GM23338 (cell line): ENCODE measurements at regions not wholly inside any gene's neighbourhood (a gene's known extent, or its start where the extent isn't known, plus 50 kb on each side); places are given as distances from the start of the nearest gene placed in this dataset.

Source experiments
- ATAC-seq: fragments of 200-7000 bp; cut with Tn5 transposase; 3 replicates; pipeline ENCODE4 v1.9.1; 2020
- DNase-seq: peaks from one replicate; pipeline ENCODE4 v3.0.0-alpha.2; 2015; ENCODE audit warnings: low spot score
- H2AFZ ChIP-seq: fragments of 200-600 bp; sonication (generic); 2 replicates; pipeline ENCODE4 v1.8.0; 2016; ENCODE audit warnings: antibody characterized with exemption, mild to moderate bottlenecking, moderate library complexity
- H3F3A ChIP-seq: fragments of 200-600 bp; sonication (generic); replicated peaks from 2 replicates; pipeline ENCODE4 v1.8.0; 2017; ENCODE audit warnings: antibody characterized with exemption, mixed run types, low read depth
- H3K27ac ChIP-seq: fragments of 200-600 bp; sonication (generic); 2 replicates; pipeline ENCODE4 v1.6.1; 2016; ENCODE audit warnings: low read depth
- H3K27me3 ChIP-seq: fragments of 200-600 bp; sonication (generic); 2 replicates; pipeline ENCODE4 v1.8.0; 2016; ENCODE audit warnings: mild to moderate bottlenecking, mixed run types, moderate library complexity; ENCODE audit not compliant: insufficient read depth
- H3K36me3 ChIP-seq: fragments of 200-600 bp; sonication (generic); 2 replicates; pipeline ENCODE4 v1.8.0; 2016; ENCODE audit warnings: mild to moderate bottlenecking; ENCODE audit not compliant: insufficient read depth
- H3K4me1 ChIP-seq: fragments of 200-600 bp; sonication (generic); 2 replicates; pipeline ENCODE4 v1.8.0; 2016; ENCODE audit warnings: mild to moderate bottlenecking, moderate library complexity; ENCODE audit not compliant: insufficient read depth
- H3K4me2 ChIP-seq: fragments of 200-600 bp; sonication (generic); 2 replicates; pipeline ENCODE4 v1.7.1; 2017; ENCODE audit warnings: mixed run types
- H3K4me3 ChIP-seq: fragments of 200-600 bp; sonication (generic); 2 replicates; pipeline ENCODE4 v1.6.1; 2016; ENCODE audit warnings: mixed run types
- H3K79me2 ChIP-seq: fragments of 200-600 bp; sonication (generic); replicated peaks from 2 replicates; pipeline ENCODE4 v1.8.0; 2017; ENCODE audit warnings: mild to moderate bottlenecking; ENCODE audit not compliant: insufficient read depth
- H3K9me2 ChIP-seq: fragments of 200-600 bp; sonication (generic); 2 replicates; pipeline ENCODE4 v1.8.0; 2017; ENCODE audit not compliant: insufficient read depth
- H4K20me1 ChIP-seq: fragments of 200-600 bp; sonication (generic); replicated peaks from 2 replicates; pipeline ENCODE4 v1.8.0; 2017; ENCODE audit warnings: mild to moderate bottlenecking; ENCODE audit not compliant: insufficient read depth
- H3K27ac Mint-ChIP-seq: 2 replicates; pipeline ENCODE4 v1.8.0; 2020; ENCODE audit warnings: inconsistent platforms, mild to moderate bottlenecking, moderate library complexity, mixed read lengths
- H3K27me3 Mint-ChIP-seq: 3 replicates; pipeline ENCODE4 v1.8.0; 2022; ENCODE audit warnings: low read depth, mild to moderate bottlenecking, moderate library complexity, mixed read lengths, inconsistent platforms; ENCODE audit not compliant: insufficient read depth, poor library complexity
- H3K36me3 Mint-ChIP-seq: 3 replicates; pipeline ENCODE4 v1.8.0; 2021; ENCODE audit warnings: low read depth, mild to moderate bottlenecking, inconsistent platforms, moderate library complexity, mixed read lengths
- H3K4me1 Mint-ChIP-seq: 3 replicates; pipeline ENCODE4 v1.8.0; 2020; ENCODE audit warnings: mild to moderate bottlenecking, inconsistent platforms, mixed read lengths
- H3K4me3 Mint-ChIP-seq: 3 replicates; pipeline ENCODE4 v1.8.0; 2021; ENCODE audit warnings: moderate library complexity, mild to moderate bottlenecking, inconsistent platforms, mixed read lengths
- H3K9me3 Mint-ChIP-seq: 3 replicates; pipeline ENCODE4 v1.8.0; 2020; ENCODE audit warnings: moderate library complexity, mild to moderate bottlenecking, inconsistent platforms, mixed read lengths
- EZH2 ChIP-seq: fragments of 200-600 bp; sonication (generic); IDR thresholded peaks from one replicate; pipeline ENCODE4 v1.8.0; 2017; ENCODE audit warnings: antibody characterized with exemption, mild to moderate bottlenecking, low read depth; ENCODE audit not compliant: unreplicated experiment
- EZH2phosphoT487 ChIP-seq: fragments of 200-600 bp; sonication (generic); IDR thresholded peaks from one replicate; pipeline ENCODE4 v1.8.1; 2018; ENCODE audit warnings: antibody characterized with exemption; ENCODE audit not compliant: unreplicated experiment
- STAT1 ChIP-seq: IDR thresholded peaks from one replicate; pipeline ENCODE4 v1.6.1; 2016; ENCODE audit warnings: antibody characterized with exemption; ENCODE audit not compliant: unreplicated experiment
- ZNF331 ChIP-seq: fragments of 250-450 bp; sonication (Bioruptor Pico); IDR thresholded peaks from 2 replicates; pipeline ENCODE4 v1.5.0; 2020; ENCODE audit warnings: low read depth, mild to moderate bottlenecking, moderate library complexity
- ZNF462 ChIP-seq: fragments of 250-450 bp; sonication (Bioruptor Pico); IDR thresholded peaks from 2 replicates; pipeline ENCODE4 v1.5.0; 2020; ENCODE audit warnings: mild to moderate bottlenecking, moderate library complexity
- TF ChIP-seq, protein P1 (sequence below): IDR thresholded peaks from one replicate; pipeline ENCODE4 v1.6.1; 2018; ENCODE audit warnings: antibody characterized with exemption; ENCODE audit not compliant: unreplicated experiment

- H3K27ac Mint-ChIP-seq = no peak overlapping the region
- H3K27ac ChIP-seq = no peak overlapping the region
- no peak overlapping the region for H3K4me2 ChIP-seq
- no peaks in the 10 kb centered on the region for H3K36me3 Mint-ChIP-seq
- H2AFZ ChIP-seq = no peak overlapping the region
- H3K9me3 Mint-ChIP-seq = no peaks in the 10 kb centered on the region
- H3K27me3 ChIP-seq = no peaks in the 10 kb centered on the region
- H3K4me1 ChIP-seq = peaks cover 3% of the 10 kb centered on the region
- TF ChIP-seq, protein P1, sequence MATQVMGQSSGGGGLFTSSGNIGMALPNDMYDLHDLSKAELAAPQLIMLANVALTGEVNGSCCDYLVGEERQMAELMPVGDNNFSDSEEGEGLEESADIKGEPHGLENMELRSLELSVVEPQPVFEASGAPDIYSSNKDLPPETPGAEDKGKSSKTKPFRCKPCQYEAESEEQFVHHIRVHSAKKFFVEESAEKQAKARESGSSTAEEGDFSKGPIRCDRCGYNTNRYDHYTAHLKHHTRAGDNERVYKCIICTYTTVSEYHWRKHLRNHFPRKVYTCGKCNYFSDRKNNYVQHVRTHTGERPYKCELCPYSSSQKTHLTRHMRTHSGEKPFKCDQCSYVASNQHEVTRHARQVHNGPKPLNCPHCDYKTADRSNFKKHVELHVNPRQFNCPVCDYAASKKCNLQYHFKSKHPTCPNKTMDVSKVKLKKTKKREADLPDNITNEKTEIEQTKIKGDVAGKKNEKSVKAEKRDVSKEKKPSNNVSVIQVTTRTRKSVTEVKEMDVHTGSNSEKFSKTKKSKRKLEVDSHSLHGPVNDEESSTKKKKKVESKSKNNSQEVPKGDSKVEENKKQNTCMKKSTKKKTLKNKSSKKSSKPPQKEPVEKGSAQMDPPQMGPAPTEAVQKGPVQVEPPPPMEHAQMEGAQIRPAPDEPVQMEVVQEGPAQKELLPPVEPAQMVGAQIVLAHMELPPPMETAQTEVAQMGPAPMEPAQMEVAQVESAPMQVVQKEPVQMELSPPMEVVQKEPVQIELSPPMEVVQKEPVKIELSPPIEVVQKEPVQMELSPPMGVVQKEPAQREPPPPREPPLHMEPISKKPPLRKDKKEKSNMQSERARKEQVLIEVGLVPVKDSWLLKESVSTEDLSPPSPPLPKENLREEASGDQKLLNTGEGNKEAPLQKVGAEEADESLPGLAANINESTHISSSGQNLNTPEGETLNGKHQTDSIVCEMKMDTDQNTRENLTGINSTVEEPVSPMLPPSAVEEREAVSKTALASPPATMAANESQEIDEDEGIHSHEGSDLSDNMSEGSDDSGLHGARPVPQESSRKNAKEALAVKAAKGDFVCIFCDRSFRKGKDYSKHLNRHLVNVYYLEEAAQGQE = no peak
- TF ChIP-seq EZH2 = no peak
- TF ChIP-seq EZH2phosphoT487 = no peak
- TF ChIP-seq ZNF462 (CRISPR knock-in tag) = no peak
- no peak for TF ChIP-seq STAT1
- TF ChIP-seq ZNF331 = no peak
- no peaks in the 10 kb centered on the region for H3K79me2 ChIP-seq
- peaks cover 12% of the 10 kb centered on the region for H3K27me3 Mint-ChIP-seq
- no peaks in the 10 kb centered on the region for H3K36me3 ChIP-seq
- H3F3A ChIP-seq = no peaks in the 10 kb centered on the region
- peaks cover 3% of the 10 kb centered on the region; the same call in 2 of the 3 replicates for H3K4me1 Mint-ChIP-seq
- no peak for DNase-seq
- H3K4me3 ChIP-seq = no peak overlapping the region
- H3K9me2 ChIP-seq = no peaks in the 10 kb centered on the region
- no peak overlapping the region for H3K4me3 Mint-ChIP-seq
- no peaks in the 10 kb centered on the region for H4K20me1 ChIP-seq
- ATAC-seq = no peak
Observed at GRCh38 chr2:173657996-173658717, 303.5 kb downstream of the CDCA7 start.
